ENCODE measurements at regions not wholly inside any gene's neighbourhood (a gene's known extent, or its start where the extent isn't known, plus 50 kb on each side); places are given as distances from the start of the nearest gene placed in this dataset.

DNA sequence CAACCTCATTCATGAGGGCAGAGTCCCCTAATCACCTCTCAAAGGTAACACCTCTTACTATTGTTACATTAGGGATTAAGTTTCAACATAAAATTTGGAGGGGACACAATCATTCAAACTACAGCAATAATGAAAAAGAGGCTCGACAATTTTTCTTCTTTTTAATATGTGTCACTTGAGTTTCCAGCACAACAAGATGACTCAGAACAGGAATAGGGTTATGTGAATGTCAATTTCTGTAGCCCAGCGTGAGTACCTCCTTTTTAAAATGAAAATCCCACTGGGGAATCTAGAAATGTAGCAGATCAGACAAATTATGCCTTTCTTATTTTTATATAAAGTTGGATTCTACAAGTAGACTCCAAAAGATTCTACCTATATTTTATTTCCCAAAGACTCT lies 83.7 kb downstream of the ZNF330 start:
- Histone ChIP-seq H3F3A (ENCODE audit: control insufficient read depth, insufficient read depth) (no peaks in the 10 kb centered on the region), H3K9me2 (replicated peaks; ENCODE audit: control insufficient read depth, low read length) (no peaks in the 10 kb centered on the region), H3K79me2 (ENCODE audit: control insufficient read depth, low read length) (no peaks in the 10 kb centered on the region), H3K4me2 (ENCODE audit: low read length) (no peak overlapping the region), H3K27me3 (ENCODE audit: control insufficient read depth, low read length) (no peaks in the 10 kb centered on the region; the same call in 1 of the 2 replicates), H3K4me3 (ENCODE audit: low read length) (no peak overlapping the region), H3K27ac (ENCODE audit: low read depth, low read length) (no peak overlapping the region), H3K4me1 (ENCODE audit: control insufficient read depth, low read length) (peaks cover 4% of the 10 kb centered on the region), H4K20me1 (ENCODE audit: control insufficient read depth, insufficient read depth, low read depth, low read length) (no peaks in the 10 kb centered on the region), H3K36me3 (ENCODE audit: control insufficient read depth, low read length) (no peaks in the 10 kb centered on the region), H3K9me3 (ENCODE audit: control insufficient read depth, insufficient read depth, low read length) (no peaks in the 10 kb centered on the region)
- TF ChIP-seq EZH2phosphoT487 (IDR thresholded peaks at IDR 0.05; ENCODE audit: borderline replicate concordance, low read length) = no peak
- TF ChIP-seq, protein P1, sequence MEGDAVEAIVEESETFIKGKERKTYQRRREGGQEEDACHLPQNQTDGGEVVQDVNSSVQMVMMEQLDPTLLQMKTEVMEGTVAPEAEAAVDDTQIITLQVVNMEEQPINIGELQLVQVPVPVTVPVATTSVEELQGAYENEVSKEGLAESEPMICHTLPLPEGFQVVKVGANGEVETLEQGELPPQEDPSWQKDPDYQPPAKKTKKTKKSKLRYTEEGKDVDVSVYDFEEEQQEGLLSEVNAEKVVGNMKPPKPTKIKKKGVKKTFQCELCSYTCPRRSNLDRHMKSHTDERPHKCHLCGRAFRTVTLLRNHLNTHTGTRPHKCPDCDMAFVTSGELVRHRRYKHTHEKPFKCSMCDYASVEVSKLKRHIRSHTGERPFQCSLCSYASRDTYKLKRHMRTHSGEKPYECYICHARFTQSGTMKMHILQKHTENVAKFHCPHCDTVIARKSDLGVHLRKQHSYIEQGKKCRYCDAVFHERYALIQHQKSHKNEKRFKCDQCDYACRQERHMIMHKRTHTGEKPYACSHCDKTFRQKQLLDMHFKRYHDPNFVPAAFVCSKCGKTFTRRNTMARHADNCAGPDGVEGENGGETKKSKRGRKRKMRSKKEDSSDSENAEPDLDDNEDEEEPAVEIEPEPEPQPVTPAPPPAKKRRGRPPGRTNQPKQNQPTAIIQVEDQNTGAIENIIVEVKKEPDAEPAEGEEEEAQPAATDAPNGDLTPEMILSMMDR (IDR thresholded peaks at IDR 0.05; ENCODE audit: low read depth, low read length, poor library complexity, severe bottlenecking) = no peak

DNA sequence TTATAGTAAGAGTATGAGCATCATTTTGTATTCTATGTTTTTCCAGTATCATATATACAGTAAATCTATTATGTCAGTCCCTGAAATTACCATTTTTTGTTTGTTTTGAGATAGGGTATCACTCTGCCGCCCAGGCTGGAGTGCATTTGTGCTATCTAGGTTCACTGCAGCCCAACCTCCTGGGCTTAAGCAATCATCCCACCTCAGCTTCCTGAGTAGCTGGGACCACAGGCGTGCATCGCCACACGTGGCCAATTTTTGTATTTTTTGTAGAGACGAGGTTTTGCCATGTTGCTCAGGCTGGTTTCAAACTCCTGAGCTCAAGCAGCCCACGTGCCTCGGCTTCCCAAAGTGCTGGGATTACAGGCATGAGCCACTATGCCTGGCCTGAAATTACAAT lies 85.6 kb downstream of the ZNF330 start:
- no peaks in the 10 kb centered on the region for H3K9me3 ChIP-seq (ENCODE audit: control insufficient read depth, insufficient read depth, low read length)
- TF ChIP-seq EZH2phosphoT487 (IDR thresholded peaks at IDR 0.05; ENCODE audit: borderline replicate concordance, low read length) = no peak
- TF ChIP-seq, protein P1 (IDR thresholded peaks at IDR 0.05; ENCODE audit: low read depth, low read length, poor library complexity, severe bottlenecking) = no peak
- peaks cover 4% of the 10 kb centered on the region for H3K4me1 ChIP-seq (ENCODE audit: control insufficient read depth, low read length)
- no peaks in the 10 kb centered on the region for H3F3A ChIP-seq (ENCODE audit: control insufficient read depth, insufficient read depth)
- no peaks in the 10 kb centered on the region for H3K79me2 ChIP-seq (ENCODE audit: control insufficient read depth, low read length)
- H4K20me1 ChIP-seq (ENCODE audit: control insufficient read depth, insufficient read depth, low read depth, low read length) = no peaks in the 10 kb centered on the region
- H3K4me3 ChIP-seq (ENCODE audit: low read length) = no peak overlapping the region
- no peaks in the 10 kb centered on the region for H3K36me3 ChIP-seq (ENCODE audit: control insufficient read depth, low read length)
- no peak overlapping the region for H3K4me2 ChIP-seq (ENCODE audit: low read length)
- H3K27ac ChIP-seq (ENCODE audit: low read depth, low read length) = no peak overlapping the region
- no peaks in the 10 kb centered on the region; the same call in 1 of the 2 replicates for H3K27me3 ChIP-seq (ENCODE audit: control insufficient read depth, low read length)
- H3K9me2 ChIP-seq (replicated peaks; ENCODE audit: control insufficient read depth, low read length) = no peaks in the 10 kb centered on the region

DNA sequence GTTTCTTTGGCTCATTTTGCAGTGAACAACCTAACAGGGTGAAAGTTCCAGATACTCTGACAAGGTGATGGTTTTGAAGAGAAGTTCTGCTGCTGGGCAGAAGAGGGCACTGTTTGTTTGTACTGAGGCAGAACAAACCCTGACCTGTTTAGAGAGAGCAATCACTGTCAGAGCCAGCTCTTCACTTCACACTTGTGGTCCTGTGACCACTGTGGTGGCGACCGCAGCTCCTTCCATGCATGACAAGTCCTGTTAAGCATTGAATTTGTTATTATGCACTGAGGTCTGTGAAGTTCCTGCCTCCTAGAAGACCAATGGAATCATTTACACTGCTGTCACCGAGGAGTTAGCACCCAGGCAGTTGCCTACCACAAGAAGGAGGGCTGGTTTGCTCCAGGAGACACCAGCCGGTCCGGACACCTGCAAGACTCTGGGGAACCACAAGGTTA lies 86.6 kb downstream of the ZNF330 start:
- no peaks in the 10 kb centered on the region for H3K9me3 ChIP-seq (ENCODE audit: control insufficient read depth, insufficient read depth, low read length)
- no peak overlapping the region for H3K4me2 ChIP-seq (ENCODE audit: low read length)
- H3K27me3 ChIP-seq (ENCODE audit: control insufficient read depth, low read length) = no peaks in the 10 kb centered on the region; the same call in 1 of the 2 replicates
- no peak overlapping the region for H3K4me3 ChIP-seq (ENCODE audit: low read length)
- H3K9me2 ChIP-seq (replicated peaks; ENCODE audit: control insufficient read depth, low read length) = no peaks in the 10 kb centered on the region
- no peaks in the 10 kb centered on the region for H3K36me3 ChIP-seq (ENCODE audit: control insufficient read depth, low read length)
- H4K20me1 ChIP-seq (ENCODE audit: control insufficient read depth, insufficient read depth, low read depth, low read length) = no peaks in the 10 kb centered on the region
- no peaks in the 10 kb centered on the region for H3K79me2 ChIP-seq (ENCODE audit: control insufficient read depth, low read length)
- H3K27ac ChIP-seq (ENCODE audit: low read depth, low read length) = no peak overlapping the region
- TF ChIP-seq EZH2phosphoT487 (IDR thresholded peaks at IDR 0.05; ENCODE audit: borderline replicate concordance, low read length) = no peak
- TF ChIP-seq, protein P1 (IDR thresholded peaks at IDR 0.05; ENCODE audit: low read depth, low read length, poor library complexity, severe bottlenecking) = peak; percentile 61
- no peaks in the 10 kb centered on the region for H3F3A ChIP-seq (ENCODE audit: control insufficient read depth, insufficient read depth)
- H3K4me1 ChIP-seq (ENCODE audit: control insufficient read depth, low read length) = peaks cover 4% of the 10 kb centered on the region
